Osteocyte (in vitro differentiated cells): ENCODE measurements at regions not wholly inside any gene's neighbourhood (a gene's known extent, or its start where the extent isn't known, plus 50 kb on each side); places are given as distances from the start of the nearest gene placed in this dataset.

Experiments used
- DNase-seq: peaks from one replicate; pipeline ENCODE4 v3.0.0; 2021; ENCODE audit warnings: mixed read lengths; ENCODE audit not compliant: unreplicated experiment; ENCODE audit errors: extremely low spot score
- H3K27ac Mint-ChIP-seq: one replicate; pipeline ENCODE4 v1.8.0; 2021; ENCODE audit warnings: mild to moderate bottlenecking, mixed read lengths; ENCODE audit not compliant: unreplicated experiment
- H3K27me3 Mint-ChIP-seq: one replicate; pipeline ENCODE4 v1.8.0; 2021; ENCODE audit warnings: mixed read lengths; ENCODE audit not compliant: unreplicated experiment
- H3K36me3 Mint-ChIP-seq: one replicate; pipeline ENCODE4 v1.8.0; 2021; ENCODE audit warnings: mixed read lengths; ENCODE audit not compliant: unreplicated experiment
- H3K4me1 Mint-ChIP-seq: one replicate; pipeline ENCODE4 v1.8.0; 2021; ENCODE audit warnings: mixed read lengths; ENCODE audit not compliant: unreplicated experiment
- H3K4me3 Mint-ChIP-seq: one replicate; pipeline ENCODE4 v1.8.0; 2021; ENCODE audit warnings: mild to moderate bottlenecking, moderate library complexity, mixed read lengths; ENCODE audit not compliant: unreplicated experiment
- H3K9me3 Mint-ChIP-seq: one replicate; pipeline ENCODE4 v1.8.0; 2021; ENCODE audit warnings: mixed read lengths; ENCODE audit not compliant: unreplicated experiment
- TF ChIP-seq, protein P1 (sequence below): fragments of 200-600 bp; sonication (generic); IDR thresholded peaks from 2 replicates; pipeline ENCODE4 v1.5.0; 2021; ENCODE audit warnings: antibody characterized with exemption, mild to moderate bottlenecking, moderate library complexity

DNA sequence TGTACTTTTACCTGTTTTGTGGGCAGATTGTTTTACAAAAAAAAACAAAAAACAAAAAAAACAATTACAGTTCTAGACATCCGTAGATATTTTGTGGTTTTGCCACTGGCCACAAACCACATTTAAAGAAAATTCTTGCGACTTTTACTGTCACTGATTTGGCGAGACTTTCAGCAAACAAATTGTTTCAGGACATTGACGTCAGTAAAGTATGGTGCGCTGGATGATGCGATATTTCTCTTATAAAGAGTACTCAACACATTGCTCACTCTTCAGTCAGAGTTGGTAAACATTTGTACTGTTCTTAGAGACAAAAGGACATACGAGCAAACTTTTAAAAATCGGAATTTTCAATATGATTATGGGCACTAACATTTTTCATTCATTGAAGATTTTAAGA lies 229.8 kb downstream of the HAO1 start:
- no peak overlapping the region for H3K4me3 Mint-ChIP-seq
- H3K4me1 Mint-ChIP-seq, result no peaks in the 10 kb centered on the region
- no peaks in the 10 kb centered on the region for H3K36me3 Mint-ChIP-seq
- H3K27me3 Mint-ChIP-seq, result no peaks in the 10 kb centered on the region
- no peaks in the 10 kb centered on the region for H3K9me3 Mint-ChIP-seq
- TF ChIP-seq, protein P1, sequence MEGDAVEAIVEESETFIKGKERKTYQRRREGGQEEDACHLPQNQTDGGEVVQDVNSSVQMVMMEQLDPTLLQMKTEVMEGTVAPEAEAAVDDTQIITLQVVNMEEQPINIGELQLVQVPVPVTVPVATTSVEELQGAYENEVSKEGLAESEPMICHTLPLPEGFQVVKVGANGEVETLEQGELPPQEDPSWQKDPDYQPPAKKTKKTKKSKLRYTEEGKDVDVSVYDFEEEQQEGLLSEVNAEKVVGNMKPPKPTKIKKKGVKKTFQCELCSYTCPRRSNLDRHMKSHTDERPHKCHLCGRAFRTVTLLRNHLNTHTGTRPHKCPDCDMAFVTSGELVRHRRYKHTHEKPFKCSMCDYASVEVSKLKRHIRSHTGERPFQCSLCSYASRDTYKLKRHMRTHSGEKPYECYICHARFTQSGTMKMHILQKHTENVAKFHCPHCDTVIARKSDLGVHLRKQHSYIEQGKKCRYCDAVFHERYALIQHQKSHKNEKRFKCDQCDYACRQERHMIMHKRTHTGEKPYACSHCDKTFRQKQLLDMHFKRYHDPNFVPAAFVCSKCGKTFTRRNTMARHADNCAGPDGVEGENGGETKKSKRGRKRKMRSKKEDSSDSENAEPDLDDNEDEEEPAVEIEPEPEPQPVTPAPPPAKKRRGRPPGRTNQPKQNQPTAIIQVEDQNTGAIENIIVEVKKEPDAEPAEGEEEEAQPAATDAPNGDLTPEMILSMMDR, result no peak
- H3K27ac Mint-ChIP-seq, result no peak overlapping the region
- no peak for DNase-seq

- Mint-ChIP-seq H3K36me3 (no peaks in the 10 kb centered on the region), H3K4me3 (no peak overlapping the region), H3K9me3 (no peaks in the 10 kb centered on the region), H3K27ac (no peak overlapping the region), H3K4me1 (no peaks in the 10 kb centered on the region), H3K27me3 (no peaks in the 10 kb centered on the region)
- no peak for DNase-seq
- TF ChIP-seq, protein P1, result no peak
Observed at GRCh38 chr20:7712661-7713060, 227.6 kb downstream of the HAO1 start.

- H3K27ac Mint-ChIP-seq, result no peak overlapping the region
- no peaks in the 10 kb centered on the region for H3K27me3 Mint-ChIP-seq
- H3K9me3 Mint-ChIP-seq, result no peaks in the 10 kb centered on the region
- H3K4me3 Mint-ChIP-seq, result no peak overlapping the region
- H3K4me1 Mint-ChIP-seq, result no peaks in the 10 kb centered on the region
- TF ChIP-seq, protein P1, result no peak
- DNase-seq, result no peak
- no peaks in the 10 kb centered on the region for H3K36me3 Mint-ChIP-seq
Observed at GRCh38 chr20:7714549-7714948, 225.7 kb downstream of the HAO1 start.

GRCh38 chr20:7716286-7716972 lies 223.8 kb downstream of the HAO1 start:
- TF ChIP-seq, protein P1, result no peak
- no peak for DNase-seq
- H3K4me3 Mint-ChIP-seq, result no peak overlapping the region
- H3K9me3 Mint-ChIP-seq, result no peaks in the 10 kb centered on the region
- no peaks in the 10 kb centered on the region for H3K36me3 Mint-ChIP-seq
- no peaks in the 10 kb centered on the region for H3K4me1 Mint-ChIP-seq
- no peaks in the 10 kb centered on the region for H3K27me3 Mint-ChIP-seq
- no peak overlapping the region for H3K27ac Mint-ChIP-seq

DNA sequence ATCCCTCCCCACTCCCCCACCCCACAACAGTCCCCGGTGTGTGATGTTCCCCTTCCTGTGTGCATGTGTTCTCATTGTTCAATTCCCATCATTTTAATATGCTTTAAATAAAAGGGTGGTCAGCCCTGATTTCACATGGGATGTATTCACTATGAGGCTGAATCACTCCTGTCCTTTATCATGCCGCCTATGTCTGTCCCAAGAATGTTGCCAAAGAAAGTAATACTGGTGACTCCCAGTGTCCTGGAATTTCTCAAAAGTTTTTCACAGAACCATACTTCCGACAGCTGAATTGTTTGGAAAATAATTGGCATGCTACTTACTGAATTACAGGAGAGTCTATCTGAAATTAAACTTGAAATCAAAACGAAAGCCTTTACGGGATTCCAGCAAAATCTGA lies 217.7 kb downstream of the HAO1 start:
- DNase-seq, result no peak

More for the DNA sequence above, 217.7 kb downstream of the HAO1 start:
- Mint-ChIP-seq H3K4me1 (no peaks in the 10 kb centered on the region), H3K27me3 (no peaks in the 10 kb centered on the region), H3K27ac (no peak overlapping the region), H3K36me3 (no peaks in the 10 kb centered on the region), H3K9me3 (no peaks in the 10 kb centered on the region), H3K4me3 (no peak overlapping the region)
- TF ChIP-seq, protein P1, result no peak
